ENCODE measurements at regions not wholly inside any gene's neighbourhood (a gene's known extent, or its start where the extent isn't known, plus 50 kb on each side); places are given as distances from the start of the nearest gene placed in this dataset.
"Not testable (repeated sequence)": the region's sequence is repeated elsewhere in the genome, so short reads cannot be mapped to it uniquely, and the experiment has no call there.

GRCh38 chr6:90372885-90373284, 76.2 kb upstream of the BACH2 start:
- Histone ChIP-seq H3K36me3 (ENCODE audit: control insufficient read depth, insufficient read depth, low read length) (no peaks in the 10 kb centered on the region), H3K27ac (ENCODE audit: low read depth, low read length) (no peak overlapping the region), H3K27me3 (ENCODE audit: control insufficient read depth, insufficient read depth, low read length) (no peaks in the 10 kb centered on the region), H3K9ac (ENCODE audit: low read length) (no peak overlapping the region), H3K4me1 (ENCODE audit: control insufficient read depth, insufficient read depth, low read length) (peaks cover 6% of the 10 kb centered on the region), H3K4me3 (ENCODE audit: low read length) (no peak overlapping the region)

GRCh38 chr6:90372450-90372849, 75.8 kb upstream of the BACH2 start:
- H3K27me3 ChIP-seq (ENCODE audit: control insufficient read depth, insufficient read depth, low read length), result no peaks in the 10 kb centered on the region
- H3K4me1 ChIP-seq (ENCODE audit: control insufficient read depth, insufficient read depth, low read length), result peaks cover 6% of the 10 kb centered on the region
- no peaks in the 10 kb centered on the region for H3K36me3 ChIP-seq (ENCODE audit: control insufficient read depth, insufficient read depth, low read length)
- H3K4me3 ChIP-seq (ENCODE audit: low read length), result no peak overlapping the region
- no peak overlapping the region for H3K9ac ChIP-seq (ENCODE audit: low read length)
- no peak overlapping the region for H3K27ac ChIP-seq (ENCODE audit: low read depth, low read length)

- H3K9ac ChIP-seq (ENCODE audit: low read length), result no peak overlapping the region
- no peaks in the 10 kb centered on the region for H3K27me3 ChIP-seq (ENCODE audit: control insufficient read depth, insufficient read depth, low read length)
- H3K36me3 ChIP-seq (ENCODE audit: control insufficient read depth, insufficient read depth, low read length), result no peaks in the 10 kb centered on the region
- H3K4me1 ChIP-seq (ENCODE audit: control insufficient read depth, insufficient read depth, low read length), result peaks cover 6% of the 10 kb centered on the region
- H3K4me3 ChIP-seq (ENCODE audit: low read length), result no peak overlapping the region
- no peak overlapping the region for H3K27ac ChIP-seq (ENCODE audit: low read depth, low read length)
Observed at GRCh38 chr6:90370493-90370959, 73.9 kb upstream of the BACH2 start.

- Histone ChIP-seq H3K27ac (ENCODE audit: low read depth, low read length) (peak overlapping the region; percentile 75), H3K4me3 (ENCODE audit: low read length) (no peak overlapping the region), H3K36me3 (ENCODE audit: control insufficient read depth, insufficient read depth, low read length) (no peaks in the 10 kb centered on the region), H3K9ac (ENCODE audit: low read length) (no peak overlapping the region), H3K27me3 (ENCODE audit: control insufficient read depth, insufficient read depth, low read length) (no peaks in the 10 kb centered on the region), H3K4me1 (ENCODE audit: control insufficient read depth, insufficient read depth, low read length) (peaks cover 6% of the 10 kb centered on the region)
Observed at GRCh38 chr6:90369651-90370050, 73.0 kb upstream of the BACH2 start.

- Histone ChIP-seq H3K36me3 (ENCODE audit: control insufficient read depth, insufficient read depth, low read length) (no peaks in the 10 kb centered on the region), H3K4me1 (ENCODE audit: control insufficient read depth, insufficient read depth, low read length) (peaks cover 6% of the 10 kb centered on the region), H3K27me3 (ENCODE audit: control insufficient read depth, insufficient read depth, low read length) (no peaks in the 10 kb centered on the region), H3K27ac (ENCODE audit: low read depth, low read length) (peak overlapping the region; percentile 76), H3K9ac (ENCODE audit: low read length) (no peak overlapping the region), H3K4me3 (ENCODE audit: low read length) (no peak overlapping the region)
Observed at GRCh38 chr6:90369024-90369519, 72.4 kb upstream of the BACH2 start.

GRCh38 chr6:90368601-90369000, 72.0 kb upstream of the BACH2 start:
- Histone ChIP-seq H3K36me3 (ENCODE audit: control insufficient read depth, insufficient read depth, low read length) (no peaks in the 10 kb centered on the region), H3K27ac (ENCODE audit: low read depth, low read length) (peak overlapping the region; percentile 76), H3K4me3 (ENCODE audit: low read length) (no peak overlapping the region), H3K9ac (ENCODE audit: low read length) (no peak overlapping the region), H3K4me1 (ENCODE audit: control insufficient read depth, insufficient read depth, low read length) (peaks cover 6% of the 10 kb centered on the region), H3K27me3 (ENCODE audit: control insufficient read depth, insufficient read depth, low read length) (no peaks in the 10 kb centered on the region)

- Histone ChIP-seq H3K27me3 (ENCODE audit: control insufficient read depth, insufficient read depth, low read length) (no peaks in the 10 kb centered on the region), H3K36me3 (ENCODE audit: control insufficient read depth, insufficient read depth, low read length) (no peaks in the 10 kb centered on the region), H3K4me3 (ENCODE audit: low read length) (no peak overlapping the region), H3K9ac (ENCODE audit: low read length) (no peak overlapping the region), H3K27ac (ENCODE audit: low read depth, low read length) (no peak overlapping the region), H3K4me1 (ENCODE audit: control insufficient read depth, insufficient read depth, low read length) (peaks cover 6% of the 10 kb centered on the region)
Observed at GRCh38 chr6:90368001-90368400, 71.4 kb upstream of the BACH2 start.

GRCh38 chr6:90365565-90366219, 69.0 kb upstream of the BACH2 start:
- no peak overlapping the region for H3K27ac ChIP-seq (ENCODE audit: low read depth, low read length)
- H3K36me3 ChIP-seq (ENCODE audit: control insufficient read depth, insufficient read depth, low read length), result no peaks in the 10 kb centered on the region
- no peak overlapping the region for H3K4me3 ChIP-seq (ENCODE audit: low read length)
- H3K9ac ChIP-seq (ENCODE audit: low read length), result no peak overlapping the region
- H3K4me1 ChIP-seq (ENCODE audit: control insufficient read depth, insufficient read depth, low read length), result peaks cover 6% of the 10 kb centered on the region
- no peaks in the 10 kb centered on the region for H3K27me3 ChIP-seq (ENCODE audit: control insufficient read depth, insufficient read depth, low read length)

- Histone ChIP-seq H3K9ac (ENCODE audit: low read length) (no peak overlapping the region), H3K27me3 (ENCODE audit: control insufficient read depth, insufficient read depth, low read length) (no peaks in the 10 kb centered on the region), H3K4me1 (ENCODE audit: control insufficient read depth, insufficient read depth, low read length) (peaks cover 6% of the 10 kb centered on the region), H3K27ac (ENCODE audit: low read depth, low read length) (no peak overlapping the region), H3K4me3 (ENCODE audit: low read length) (no peak overlapping the region), H3K36me3 (ENCODE audit: control insufficient read depth, insufficient read depth, low read length) (no peaks in the 10 kb centered on the region)
Observed at GRCh38 chr6:90365002-90365401, 68.4 kb upstream of the BACH2 start.

GRCh38 chr6:90364286-90364685, 67.6 kb upstream of the BACH2 start:
- Histone ChIP-seq H3K36me3 (ENCODE audit: control insufficient read depth, insufficient read depth, low read length) (no peaks in the 10 kb centered on the region), H3K4me3 (ENCODE audit: low read length) (no peak overlapping the region), H3K27me3 (ENCODE audit: control insufficient read depth, insufficient read depth, low read length) (no peaks in the 10 kb centered on the region), H3K9ac (ENCODE audit: low read length) (no peak overlapping the region), H3K4me1 (ENCODE audit: control insufficient read depth, insufficient read depth, low read length) (peaks cover 3% of the 10 kb centered on the region), H3K27ac (ENCODE audit: low read depth, low read length) (no peak overlapping the region)

GRCh38 chr6:90362318-90362717, 65.7 kb upstream of the BACH2 start:
- Histone ChIP-seq H3K4me1 (ENCODE audit: control insufficient read depth, insufficient read depth, low read length) (no peaks in the 10 kb centered on the region), H3K4me3 (ENCODE audit: low read length) (no peak overlapping the region), H3K27ac (ENCODE audit: low read depth, low read length) (no peak overlapping the region), H3K36me3 (ENCODE audit: control insufficient read depth, insufficient read depth, low read length) (no peaks in the 10 kb centered on the region), H3K27me3 (ENCODE audit: control insufficient read depth, insufficient read depth, low read length) (no peaks in the 10 kb centered on the region), H3K9ac (ENCODE audit: low read length) (no peak overlapping the region)

- H3K9ac ChIP-seq (ENCODE audit: low read length), result no peak overlapping the region
- H3K4me1 ChIP-seq (ENCODE audit: control insufficient read depth, insufficient read depth, low read length), result no peaks in the 10 kb centered on the region
- H3K36me3 ChIP-seq (ENCODE audit: control insufficient read depth, insufficient read depth, low read length), result no peaks in the 10 kb centered on the region
- no peak overlapping the region for H3K27ac ChIP-seq (ENCODE audit: low read depth, low read length)
- H3K4me3 ChIP-seq (ENCODE audit: low read length), result no peak overlapping the region
- H3K27me3 ChIP-seq (ENCODE audit: control insufficient read depth, insufficient read depth, low read length), result no peaks in the 10 kb centered on the region
Observed at GRCh38 chr6:90361174-90361573, 64.5 kb upstream of the BACH2 start.

GRCh38 chr6:90358036-90358770, 61.6 kb upstream of the BACH2 start:
- H3K27me3 ChIP-seq (ENCODE audit: control insufficient read depth, insufficient read depth, low read length); H3K9ac ChIP-seq (ENCODE audit: low read length); H3K27ac ChIP-seq (ENCODE audit: low read depth, low read length); H3K4me3 ChIP-seq (ENCODE audit: low read length); H3K4me1 ChIP-seq (ENCODE audit: control insufficient read depth, insufficient read depth, low read length); H3K36me3 ChIP-seq (ENCODE audit: control insufficient read depth, insufficient read depth, low read length): not testable (repeated sequence)
